ENCODE measurements at regions not wholly inside any gene's neighbourhood (a gene's known extent, or its start where the extent isn't known, plus 50 kb on each side); places are given as distances from the start of the nearest gene placed in this dataset.

DNA sequence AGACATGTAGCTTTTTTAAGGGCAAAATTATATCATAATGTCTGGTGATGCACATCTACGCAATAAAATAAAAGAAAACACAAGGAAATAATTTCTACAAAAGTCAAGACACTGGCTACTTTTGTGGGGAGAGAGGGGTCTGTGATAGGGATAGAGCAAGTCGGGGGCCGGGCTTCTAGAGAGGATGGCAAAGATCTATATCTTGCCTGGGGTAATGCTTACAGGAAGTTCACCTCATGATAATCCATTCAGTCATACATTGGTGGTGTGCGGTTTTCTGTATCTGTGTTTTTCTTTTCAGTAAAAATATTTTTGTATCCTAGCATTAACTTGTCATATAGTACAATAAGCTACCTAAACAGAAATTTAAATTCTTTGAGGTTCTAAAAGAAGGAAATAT lies 178.8 kb downstream of the ARRDC4 start:
- DNase-seq (ENCODE audit: extremely low read depth in 1 of 2, low read depth in 1 of 2), result no peak

GRCh38 chr15:98142572-98142971 lies 182.1 kb downstream of the ARRDC4 start:
- DNase-seq (ENCODE audit: extremely low read depth in 1 of 2, low read depth in 1 of 2), result no peak

GRCh38 chr15:98143116-98143515 lies 182.6 kb downstream of the ARRDC4 start:
- DNase-seq (ENCODE audit: extremely low read depth in 1 of 2, low read depth in 1 of 2), result no peak

GRCh38 chr15:98144388-98144787 lies 183.9 kb downstream of the ARRDC4 start:
- DNase-seq (ENCODE audit: extremely low read depth in 1 of 2, low read depth in 1 of 2), result no peak

DNA sequence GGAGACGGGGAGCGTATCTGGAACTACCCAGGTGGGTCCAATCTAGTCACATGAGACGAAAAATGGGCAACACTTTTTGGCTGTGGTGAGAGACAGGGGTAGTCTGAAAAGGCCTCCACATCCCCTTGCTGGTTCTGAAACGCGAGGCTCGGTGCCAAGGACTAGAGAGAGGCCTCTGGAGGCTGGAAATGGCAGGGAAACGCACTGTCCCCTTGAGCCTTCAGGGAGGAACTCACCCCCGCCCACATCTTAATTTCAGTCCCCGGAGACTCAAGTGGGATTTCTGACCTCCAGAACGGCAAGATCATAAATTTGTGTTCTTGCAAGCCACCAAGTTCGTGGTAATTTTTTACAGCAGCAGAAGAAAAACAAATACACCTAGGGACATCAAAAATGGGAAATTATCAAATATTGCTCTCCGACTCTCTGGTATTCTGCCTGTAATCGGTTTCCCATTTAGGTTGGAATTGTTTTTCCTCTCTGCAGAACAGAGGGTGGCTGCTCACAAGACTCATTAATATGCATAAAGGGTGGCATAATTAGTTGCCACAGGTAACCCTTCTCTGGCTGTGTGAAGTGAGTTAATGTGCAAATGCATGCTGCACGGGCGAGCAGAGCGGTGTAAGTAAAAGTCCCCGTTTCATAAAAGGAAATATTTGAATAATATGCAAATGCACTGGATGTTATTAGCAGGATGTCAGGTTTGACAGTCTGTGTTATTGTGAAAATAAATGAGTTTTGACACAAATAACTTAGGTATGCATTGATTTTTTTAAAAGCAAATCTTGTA lies 185.7 kb downstream of the ARRDC4 start:
- DNase-seq (ENCODE audit: extremely low read depth in 1 of 2, low read depth in 1 of 2), result no peak

DNA sequence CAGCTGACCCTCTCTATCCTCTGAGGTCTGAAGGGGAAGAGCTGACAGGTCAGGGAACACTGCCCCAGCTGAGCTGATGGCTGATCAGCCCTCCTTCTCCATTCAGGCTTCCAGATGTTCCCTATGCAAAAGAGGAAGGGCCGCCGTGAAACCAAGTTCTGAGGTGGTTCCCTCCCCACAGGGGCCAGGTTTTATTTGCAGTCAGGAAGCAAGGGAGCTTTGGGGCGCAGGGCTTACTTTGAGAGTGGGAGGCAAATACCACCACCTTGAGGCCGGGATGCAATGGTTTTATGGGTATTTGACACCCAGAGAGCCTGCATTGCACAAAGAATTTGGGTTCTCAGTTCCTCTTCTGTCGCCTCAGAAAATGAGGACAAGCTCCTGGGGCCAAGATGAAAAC lies 186.9 kb downstream of the ARRDC4 start:
- DNase-seq (ENCODE audit: extremely low read depth in 1 of 2, low read depth in 1 of 2), result no peak

- no peak for DNase-seq (ENCODE audit: extremely low read depth in 1 of 2, low read depth in 1 of 2)
These were observed 189.6 kb downstream of the ARRDC4 start for GRCh38 chr15:98150084-98150483.

DNA sequence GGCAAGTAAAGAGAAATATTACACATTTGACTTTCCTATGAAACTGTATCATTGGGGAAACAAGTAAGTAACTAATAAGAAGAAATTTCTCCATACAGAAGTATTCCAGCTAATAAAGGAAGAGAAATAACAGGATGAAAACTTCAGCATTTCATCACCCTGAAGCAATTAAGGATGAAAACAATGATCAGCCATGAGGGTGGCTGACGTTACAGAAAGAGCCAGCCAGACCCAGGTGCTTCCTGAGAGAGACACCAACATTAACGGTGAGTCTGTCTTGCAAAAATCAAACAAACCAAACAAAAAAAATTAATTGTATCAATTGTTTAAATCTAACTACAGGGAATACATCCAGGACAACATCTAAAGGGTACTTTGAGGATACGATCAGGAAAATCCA lies 190.0 kb downstream of the ARRDC4 start:
- DNase-seq (ENCODE audit: extremely low read depth in 1 of 2, low read depth in 1 of 2), result no peak

- DNase-seq (ENCODE audit: extremely low read depth in 1 of 2, low read depth in 1 of 2), result no peak
These were observed 190.6 kb downstream of the ARRDC4 start for GRCh38 chr15:98151096-98151495.

- DNase-seq (ENCODE audit: extremely low read depth in 1 of 2, low read depth in 1 of 2), result no peak
These were observed 191.7 kb downstream of the ARRDC4 start for GRCh38 chr15:98152156-98152555.

DNA sequence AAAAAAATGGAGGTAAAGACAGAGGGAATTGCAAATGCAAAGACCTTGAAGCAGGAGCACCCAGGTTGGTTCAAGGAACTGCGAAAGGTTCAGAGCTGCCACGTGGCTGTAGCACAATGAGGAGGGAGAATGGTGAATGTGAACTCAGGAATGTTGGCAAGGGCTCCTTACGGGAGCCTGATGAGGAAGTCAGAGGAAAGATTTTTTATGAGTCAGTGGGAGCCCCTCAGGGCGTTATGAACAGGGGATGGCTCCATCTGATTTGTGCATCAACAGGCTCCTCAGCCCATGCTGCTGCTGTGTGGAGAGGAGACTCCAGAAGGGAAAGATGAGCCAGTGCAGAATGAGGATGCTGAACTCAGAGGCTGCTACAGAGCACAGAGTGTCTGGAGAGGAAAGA lies 194.4 kb downstream of the ARRDC4 start:
- DNase-seq (ENCODE audit: extremely low read depth in 1 of 2, low read depth in 1 of 2), result no peak

DNA sequence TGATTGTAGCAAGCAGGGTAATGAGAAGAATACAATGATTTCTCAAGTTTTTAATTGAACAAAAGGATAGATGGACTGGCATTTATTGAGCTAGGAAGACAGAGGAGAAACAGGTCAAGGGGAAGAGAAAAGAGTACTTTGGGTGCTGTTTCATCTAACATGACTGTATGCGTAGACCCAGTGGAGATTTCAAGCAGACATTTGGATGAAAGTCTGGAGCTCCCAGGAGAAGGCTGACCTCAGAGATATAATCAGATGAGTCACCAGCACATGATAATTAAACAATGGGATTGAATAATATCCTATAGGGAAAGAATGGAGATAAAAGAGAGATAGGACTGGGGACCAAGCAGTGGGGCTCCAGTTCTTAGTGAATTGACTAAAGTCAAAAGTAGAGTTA lies 194.9 kb downstream of the ARRDC4 start:
- DNase-seq (ENCODE audit: extremely low read depth in 1 of 2, low read depth in 1 of 2), result no peak

DNA sequence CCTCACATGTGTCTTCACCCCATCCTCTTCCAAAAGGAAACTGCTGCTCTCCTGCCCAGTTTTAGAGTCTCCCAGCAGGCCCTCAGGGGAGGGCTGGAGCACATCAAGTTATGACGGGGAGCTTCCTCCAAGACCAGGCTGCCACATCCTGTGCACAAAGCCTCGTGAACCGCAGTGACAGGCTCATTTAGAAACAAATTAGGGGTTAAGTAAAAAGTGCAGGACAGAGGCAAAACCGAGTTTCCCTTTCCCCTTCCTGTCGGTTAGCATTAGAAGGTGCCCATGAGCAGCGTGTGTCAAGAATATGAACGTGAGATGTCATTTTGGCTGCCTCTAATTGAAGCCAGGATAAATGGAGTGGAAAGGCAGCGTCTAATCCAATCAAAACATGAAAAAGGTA lies 199.7 kb downstream of the ARRDC4 start:
- DNase-seq (ENCODE audit: extremely low read depth in 1 of 2, low read depth in 1 of 2), result peak; percentile 7 to 33

DNA sequence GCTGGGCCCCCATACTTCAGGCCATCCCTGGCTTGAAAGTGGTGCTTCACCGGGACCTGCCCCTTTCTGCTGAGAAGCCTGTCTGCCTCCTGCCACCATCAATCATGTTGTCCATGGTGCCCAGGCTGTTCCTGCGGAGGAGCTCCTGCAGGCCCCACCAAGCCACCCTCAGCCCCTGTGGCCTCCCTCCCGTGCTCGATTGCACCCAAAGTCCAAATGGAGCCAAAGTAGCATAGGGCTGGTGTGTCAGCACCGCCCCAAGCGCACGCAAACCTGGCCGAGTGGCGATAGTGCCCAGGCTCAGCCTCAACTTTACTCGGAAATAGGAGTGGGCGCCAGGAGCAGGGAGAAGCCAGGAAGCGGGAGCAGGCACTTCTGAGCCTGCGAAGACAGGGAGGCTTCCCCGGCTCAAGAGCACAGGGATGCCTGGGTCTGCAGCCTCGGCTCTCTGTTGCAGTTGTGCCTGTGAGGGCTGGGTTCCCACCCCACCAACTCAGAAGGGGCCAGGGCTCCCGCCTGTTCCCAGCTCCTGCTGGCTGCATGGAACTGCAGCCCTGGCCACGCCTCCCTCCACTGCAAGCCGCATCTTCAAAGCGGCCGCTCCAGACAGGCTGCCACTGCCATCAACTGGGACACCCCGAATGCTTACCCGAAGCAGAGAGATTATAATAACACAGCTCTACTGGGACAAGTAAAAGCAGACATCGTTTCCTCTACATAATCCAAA lies 203.0 kb downstream of the ARRDC4 start:
- DNase-seq (ENCODE audit: extremely low read depth in 1 of 2, low read depth in 1 of 2), result no peak

- DNase-seq (ENCODE audit: extremely low read depth in 1 of 2, low read depth in 1 of 2), result no peak
These were observed 204.1 kb downstream of the ARRDC4 start for GRCh38 chr15:98164571-98164970.

DNA sequence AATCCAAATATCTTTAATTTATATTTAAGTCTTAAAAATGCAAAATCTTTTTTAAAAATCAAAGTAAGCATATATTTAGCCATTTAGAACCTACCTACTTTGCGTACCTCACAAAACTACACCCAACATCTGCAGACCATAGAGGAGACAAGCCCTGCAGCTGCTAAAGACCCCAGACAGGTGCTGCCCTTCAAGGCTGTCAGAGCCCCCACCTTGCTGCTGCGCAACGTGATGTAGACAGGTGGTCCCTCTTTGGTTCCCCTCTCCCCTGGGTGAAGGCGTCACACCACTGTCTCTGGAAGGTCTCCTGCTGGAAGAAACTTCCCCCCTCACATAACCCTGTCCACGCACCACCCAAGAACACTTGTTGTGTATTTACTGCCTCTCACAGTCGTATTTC lies 204.5 kb downstream of the ARRDC4 start:
- DNase-seq (ENCODE audit: extremely low read depth in 1 of 2, low read depth in 1 of 2), result no peak

GRCh38 chr15:98167722-98168268 lies 207.3 kb downstream of the ARRDC4 start:
- no peak for DNase-seq (ENCODE audit: extremely low read depth in 1 of 2, low read depth in 1 of 2)

GRCh38 chr15:98169551-98169950 lies 209.0 kb downstream of the ARRDC4 start:
- no peak for DNase-seq (ENCODE audit: extremely low read depth in 1 of 2, low read depth in 1 of 2)

DNA sequence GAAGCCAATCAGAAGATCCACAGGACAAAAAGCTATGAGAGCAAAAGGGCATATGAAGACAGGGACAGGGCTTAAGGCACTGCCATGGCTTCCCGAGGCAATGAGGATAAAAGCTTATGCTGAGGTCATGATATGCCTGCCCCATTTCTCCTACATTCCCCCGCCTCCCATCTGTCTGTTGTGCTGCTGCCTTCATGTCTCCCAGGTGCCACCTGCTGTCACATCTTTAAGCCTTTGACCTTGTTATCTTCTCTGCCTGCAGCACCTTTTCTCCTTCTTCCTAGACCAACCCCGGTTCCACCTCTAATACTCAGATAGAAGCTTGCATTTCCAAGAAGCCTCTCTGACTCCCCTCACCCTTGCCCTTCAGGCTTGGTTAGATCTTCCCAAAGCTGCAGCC lies 213.8 kb downstream of the ARRDC4 start:
- DNase-seq (ENCODE audit: extremely low read depth in 1 of 2, low read depth in 1 of 2), result no peak

GRCh38 chr15:98174841-98175240 lies 214.3 kb downstream of the ARRDC4 start:
- DNase-seq (ENCODE audit: extremely low read depth in 1 of 2, low read depth in 1 of 2), result no peak

GRCh38 chr15:98177966-98178592 lies 217.6 kb downstream of the ARRDC4 start:
- DNase-seq (ENCODE audit: extremely low read depth in 1 of 2, low read depth in 1 of 2), result no peak

DNA sequence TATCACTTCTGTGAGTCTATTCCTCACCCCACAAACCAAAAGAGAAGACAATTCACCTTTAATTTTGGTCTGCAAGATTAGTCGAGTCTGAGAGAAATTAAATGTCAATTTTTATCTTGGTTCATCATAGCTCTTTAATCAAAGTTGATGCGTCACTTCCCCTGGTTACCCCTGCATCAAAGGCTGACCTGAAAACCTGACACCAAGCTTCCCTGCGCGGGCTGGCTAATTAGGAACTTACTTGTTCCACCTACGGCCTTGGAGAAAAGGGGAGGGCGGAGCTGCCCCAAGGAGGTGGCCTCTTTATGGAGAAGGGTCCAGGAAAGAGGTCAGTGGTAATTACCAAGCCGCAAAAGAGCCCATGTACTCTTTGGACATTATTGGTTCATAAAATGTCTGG lies 218.4 kb downstream of the ARRDC4 start:
- DNase-seq (ENCODE audit: extremely low read depth in 1 of 2, low read depth in 1 of 2), result no peak

Data from stimulated activated CD8-positive, alpha-beta memory T cell treated with anti-CD3 and anti-CD28 coated beads, Interleukin-7, amount 100 ng/mL, for 48 hours (primary cell).